ENCODE measurements at regions not wholly inside any gene's neighbourhood (a gene's known extent, or its start where the extent isn't known, plus 50 kb on each side); places are given as distances from the start of the nearest gene placed in this dataset.

- no peak for DNase-seq (ENCODE audit: extremely low spot score)
- TF ChIP-seq L3MBTL2 (conservative IDR thresholded peaks at IDR 0.05) (no peak), SP1 (IDR thresholded peaks at IDR 0.05) (no peak), ZNF384 (IDR thresholded peaks at IDR 0.05) (no peak), SUZ12 (IDR thresholded peaks at IDR 0.05) (no peak), FOXA1 (IDR thresholded peaks at IDR 0.05) (no peak), TARDBP (IDR thresholded peaks at IDR 0.05) (no peak), ARNT (IDR thresholded peaks at IDR 0.05) (no peak), NFRKB (IDR thresholded peaks at IDR 0.05) (no peak), HDGF (IDR thresholded peaks at IDR 0.05; ENCODE audit: borderline replicate concordance) (no peak), FOXK2 (IDR thresholded peaks at IDR 0.05) (no peak), BHLHE40 (IDR thresholded peaks at IDR 0.05; ENCODE audit: borderline replicate concordance) (no peak), CTBP1 (IDR thresholded peaks at IDR 0.05; ENCODE audit: borderline replicate concordance) (no peak), LEF1 (IDR thresholded peaks at IDR 0.05; ENCODE audit: borderline replicate concordance) (no peak), FOXM1 (IDR thresholded peaks at IDR 0.05; ENCODE audit: borderline replicate concordance) (no peak)
- TF ChIP-seq, protein P1, sequence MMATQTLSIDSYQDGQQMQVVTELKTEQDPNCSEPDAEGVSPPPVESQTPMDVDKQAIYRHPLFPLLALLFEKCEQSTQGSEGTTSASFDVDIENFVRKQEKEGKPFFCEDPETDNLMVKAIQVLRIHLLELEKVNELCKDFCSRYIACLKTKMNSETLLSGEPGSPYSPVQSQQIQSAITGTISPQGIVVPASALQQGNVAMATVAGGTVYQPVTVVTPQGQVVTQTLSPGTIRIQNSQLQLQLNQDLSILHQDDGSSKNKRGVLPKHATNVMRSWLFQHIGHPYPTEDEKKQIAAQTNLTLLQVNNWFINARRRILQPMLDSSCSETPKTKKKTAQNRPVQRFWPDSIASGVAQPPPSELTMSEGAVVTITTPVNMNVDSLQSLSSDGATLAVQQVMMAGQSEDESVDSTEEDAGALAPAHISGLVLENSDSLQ (IDR thresholded peaks at IDR 0.05), result no peak
- POLR2A ChIA-PET, result no interaction called here
- CTCF ChIA-PET, result no interaction called here
Measured at GRCh38 chr21:31479222-31479621, 135.2 kb upstream of the TIAM1 start.

DNA sequence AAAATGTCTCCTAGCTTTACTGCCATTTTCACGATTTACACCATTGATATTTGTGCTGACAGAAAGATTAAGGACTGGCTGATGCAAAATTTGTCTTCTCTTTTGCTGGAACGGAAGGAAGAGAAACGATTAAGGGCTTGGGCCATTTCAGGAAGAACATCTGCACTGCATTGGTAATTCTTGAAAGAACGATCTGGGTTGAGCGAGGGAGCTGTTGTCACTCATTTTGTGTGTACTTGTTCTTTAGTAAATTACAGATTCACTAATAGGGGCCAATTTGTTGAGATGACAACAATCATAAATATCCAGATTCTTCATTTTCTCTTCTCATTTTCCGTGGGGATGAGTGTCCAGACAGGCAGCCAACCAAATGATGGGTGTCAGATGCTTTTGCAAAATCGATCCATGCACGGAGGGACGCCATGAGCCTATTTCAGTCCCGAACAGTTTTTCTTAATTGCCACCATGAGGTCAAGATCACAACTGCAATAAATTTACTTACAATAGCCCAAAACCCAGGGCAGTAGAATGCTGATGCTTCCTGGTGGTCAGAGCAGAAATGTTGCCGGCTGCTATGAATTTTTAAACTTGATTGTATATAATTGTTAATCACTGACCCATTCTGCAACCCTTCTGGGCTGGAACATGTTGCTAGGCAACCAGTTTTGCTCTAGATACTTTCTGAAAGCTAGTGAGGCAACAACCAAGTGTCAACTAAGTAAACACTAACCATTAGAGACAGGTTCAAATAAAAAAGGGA, 132.4 kb upstream of the TIAM1 start:
- ChIA-PET POLR2A (no interaction called here), CTCF (interaction anchor here (0.6 to 1.6 kb wide), 2 partner anchors 17 to 193 kb away, joined by 3 to 4 read pairs; no protein-coding TSS in a partner anchor)
- TF ChIP-seq ZNF384 (IDR thresholded peaks at IDR 0.05) (no peak), NFRKB (IDR thresholded peaks at IDR 0.05) (no peak), SP1 (IDR thresholded peaks at IDR 0.05) (no peak), TARDBP (IDR thresholded peaks at IDR 0.05) (no peak)
- no peak for DNase-seq (ENCODE audit: extremely low spot score)

GRCh38 chr21:31475223-31475622, 131.2 kb upstream of the TIAM1 start:
- CTCF ChIA-PET, result interaction anchor here (1.6 kb wide), 1 partner anchor 16 kb away, joined by 4 read pairs; no protein-coding TSS in a partner anchor
- TF ChIP-seq FOXK2 (IDR thresholded peaks at IDR 0.05) (no peak), LEF1 (IDR thresholded peaks at IDR 0.05; ENCODE audit: borderline replicate concordance) (no peak), ARNT (IDR thresholded peaks at IDR 0.05) (no peak), HDGF (IDR thresholded peaks at IDR 0.05; ENCODE audit: borderline replicate concordance) (no peak), L3MBTL2 (conservative IDR thresholded peaks at IDR 0.05) (no peak), FOXA1 (IDR thresholded peaks at IDR 0.05) (no peak), ZNF384 (IDR thresholded peaks at IDR 0.05) (no peak), TARDBP (IDR thresholded peaks at IDR 0.05) (no peak), FOXM1 (IDR thresholded peaks at IDR 0.05; ENCODE audit: borderline replicate concordance) (no peak), SP1 (IDR thresholded peaks at IDR 0.05) (no peak), NFRKB (IDR thresholded peaks at IDR 0.05) (no peak), SUZ12 (IDR thresholded peaks at IDR 0.05) (no peak), ELF4 (IDR thresholded peaks at IDR 0.05) (no peak), CTBP1 (IDR thresholded peaks at IDR 0.05; ENCODE audit: borderline replicate concordance) (no peak), BHLHE40 (IDR thresholded peaks at IDR 0.05; ENCODE audit: borderline replicate concordance) (no peak)
- TF ChIP-seq, protein P1 (IDR thresholded peaks at IDR 0.05), result no peak
- POLR2A ChIA-PET, result interaction anchor here (1.0 kb wide), 1 partner anchor 84 kb away, joined by 5 read pairs; no protein-coding TSS in a partner anchor
- DNase-seq (ENCODE audit: extremely low spot score), result no peak

GRCh38 chr21:31473685-31474345, 129.8 kb upstream of the TIAM1 start:
- DNase-seq (ENCODE audit: extremely low spot score), result no peak
- POLR2A ChIA-PET, result no interaction called here
- no peak for TF ChIP-seq TARDBP (IDR thresholded peaks at IDR 0.05)
- TF ChIP-seq ZNF384 (IDR thresholded peaks at IDR 0.05), result no peak
- TF ChIP-seq ARNT (IDR thresholded peaks at IDR 0.05), result no peak
- TF ChIP-seq NFRKB (IDR thresholded peaks at IDR 0.05), result no peak
- no peak for TF ChIP-seq BHLHE40 (IDR thresholded peaks at IDR 0.05; ENCODE audit: borderline replicate concordance)
- TF ChIP-seq FOXK2 (IDR thresholded peaks at IDR 0.05), result no peak
- TF ChIP-seq HDGF (IDR thresholded peaks at IDR 0.05; ENCODE audit: borderline replicate concordance), result no peak
- TF ChIP-seq, protein P1 (IDR thresholded peaks at IDR 0.05), result no peak
- no peak for TF ChIP-seq L3MBTL2 (conservative IDR thresholded peaks at IDR 0.05)
- TF ChIP-seq SP1 (IDR thresholded peaks at IDR 0.05), result no peak
- no peak for TF ChIP-seq FOXA1 (IDR thresholded peaks at IDR 0.05)
- no peak for TF ChIP-seq FOXM1 (IDR thresholded peaks at IDR 0.05; ENCODE audit: borderline replicate concordance)
- CTCF ChIA-PET, result interaction anchor here (0.6 to 1.5 kb wide), 2 partner anchors 10 to 14 kb away, joined by 3 to 6 read pairs; no protein-coding TSS in a partner anchor

DNA sequence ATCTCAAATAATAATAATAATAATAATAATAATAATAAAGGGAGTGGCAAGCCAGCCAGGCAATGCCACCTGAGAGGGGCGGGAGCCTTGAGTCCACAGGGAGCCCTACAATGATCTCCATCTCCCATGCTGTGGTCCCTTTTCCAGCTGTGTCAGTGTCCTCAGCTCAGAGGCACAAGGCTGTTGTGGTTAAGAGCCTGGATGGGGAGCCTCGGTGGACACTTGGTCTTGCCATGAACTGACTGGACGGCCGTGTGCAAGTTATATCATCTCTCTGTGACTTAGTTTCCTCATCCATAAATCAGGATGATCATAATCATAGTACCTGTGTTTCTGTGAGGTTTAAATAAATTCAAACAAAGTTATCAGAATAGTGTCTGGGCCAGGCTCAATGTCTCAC, 127.8 kb upstream of the TIAM1 start:
- CTCF ChIA-PET, result interaction anchor here (0.6 kb wide), 1 partner anchor 258 kb away, joined by 4 read pairs; no protein-coding TSS in a partner anchor
- no peak for DNase-seq (ENCODE audit: extremely low spot score)
- POLR2A ChIA-PET, result no interaction called here
- TF ChIP-seq ELF4 (IDR thresholded peaks at IDR 0.05), result no peak
- TF ChIP-seq TARDBP (IDR thresholded peaks at IDR 0.05), result no peak
- no peak for TF ChIP-seq FOXK2 (IDR thresholded peaks at IDR 0.05)
- no peak for TF ChIP-seq SUZ12 (IDR thresholded peaks at IDR 0.05)
- TF ChIP-seq HDGF (IDR thresholded peaks at IDR 0.05; ENCODE audit: borderline replicate concordance), result no peak
- TF ChIP-seq BHLHE40 (IDR thresholded peaks at IDR 0.05; ENCODE audit: borderline replicate concordance), result no peak
- TF ChIP-seq ZNF384 (IDR thresholded peaks at IDR 0.05), result no peak
- TF ChIP-seq L3MBTL2 (conservative IDR thresholded peaks at IDR 0.05), result no peak
- TF ChIP-seq CTBP1 (IDR thresholded peaks at IDR 0.05; ENCODE audit: borderline replicate concordance), result no peak
- TF ChIP-seq, protein P1 (IDR thresholded peaks at IDR 0.05), result no peak
- no peak for TF ChIP-seq ARNT (IDR thresholded peaks at IDR 0.05)
- TF ChIP-seq LEF1 (IDR thresholded peaks at IDR 0.05; ENCODE audit: borderline replicate concordance), result no peak
- no peak for TF ChIP-seq FOXA1 (IDR thresholded peaks at IDR 0.05)
- no peak for TF ChIP-seq FOXM1 (IDR thresholded peaks at IDR 0.05; ENCODE audit: borderline replicate concordance)
- no peak for TF ChIP-seq NFRKB (IDR thresholded peaks at IDR 0.05)
- no peak for TF ChIP-seq SP1 (IDR thresholded peaks at IDR 0.05)

Measured in HEK293T (cell line).